ENCODE measurements at regions not wholly inside any gene's neighbourhood (a gene's known extent, or its start where the extent isn't known, plus 50 kb on each side); places are given as distances from the start of the nearest gene placed in this dataset.

- no peak overlapping the region for H3K27ac ChIP-seq (ENCODE audit: low read depth in 2 of 2, low read length in 1 of 2)
- no peaks in the 10 kb centered on the region for H3K79me2 ChIP-seq (ENCODE audit: insufficient read depth)
- ChIA-PET CTCF (interaction anchor here (1.1 to 1.2 kb wide), 2 partner anchors 10 to 13 kb away, joined by 3 read pairs; no protein-coding TSS in a partner anchor), POLR2A (no interaction called here)
- 48% methylated on average over 3 of the region's 3 CpGs for WGBS (ENCODE audit: low lambda C conversion rate)
- H4K20me1 ChIP-seq (ENCODE audit: insufficient read depth) = no peaks in the 10 kb centered on the region
- no peak overlapping the region for H2AFZ ChIP-seq (ENCODE audit: low read depth)
- H3K36me3 ChIP-seq (replicated peaks in 1 of 2; ENCODE audit: control insufficient read depth in 1 of 2, insufficient read depth in 2 of 2, low read length in 1 of 2) = no peaks in the 10 kb centered on the region
- no peak for DNase-seq
- TF ChIP-seq CHD2 (IDR thresholded peaks at IDR 0.05; ENCODE audit: low read length, partially characterized antibody) (no peak), SIN3A (IDR thresholded peaks at IDR 0.05; ENCODE audit: borderline replicate concordance, low read depth, low read length) (no peak), REST (IDR thresholded peaks at IDR 0.05; ENCODE audit: low read depth, low read length) (no peak), MAX (IDR thresholded peaks at IDR 0.05; ENCODE audit: low read depth) (no peak), PBX3 (IDR thresholded peaks at IDR 0.05) (no peak), SMC3 (IDR thresholded peaks at IDR 0.05; ENCODE audit: low read depth, low read length) (no peak), FOSL2 (IDR thresholded peaks at IDR 0.05; ENCODE audit: borderline replicate concordance, low read depth) (no peak), FOXJ3 (CRISPR knock-in tag; IDR thresholded peaks at IDR 0.05) (no peak), TCF12 (IDR thresholded peaks at IDR 0.05) (no peak), ZBTB33 (IDR thresholded peaks at IDR 0.05; ENCODE audit: borderline replicate concordance, low read depth) (no peak), RXRA (IDR thresholded peaks at IDR 0.05; ENCODE audit: borderline replicate concordance, low read depth) (no peak), FOXM1 (IDR thresholded peaks at IDR 0.05; ENCODE audit: low read depth) (no peak), GATA2 (CRISPR knock-in tag; IDR thresholded peaks at IDR 0.05) (no peak), USF2 (IDR thresholded peaks at IDR 0.05; ENCODE audit: borderline replicate concordance, low read depth, low read length) (no peak)
- H3F3A ChIP-seq (replicated peaks; ENCODE audit: insufficient read depth) = no peaks in the 10 kb centered on the region
- no peak overlapping the region for H3K4me2 ChIP-seq
- H3K4me3 ChIP-seq (ENCODE audit: low read depth in 2 of 2, low read length in 1 of 2) = no peak overlapping the region
- no peak overlapping the region for H3K9ac ChIP-seq
- no peaks in the 10 kb centered on the region for H3K9me3 ChIP-seq
- H3K9me2 ChIP-seq = no peaks in the 10 kb centered on the region
- no peaks in the 10 kb centered on the region for H3K4me1 ChIP-seq (ENCODE audit: control insufficient read depth in 1 of 2, insufficient read depth in 2 of 2, low read depth in 1 of 2, low read length in 1 of 2)
- H3K27me3 ChIP-seq (ENCODE audit: insufficient read depth) = no peaks in the 10 kb centered on the region
These were observed 76.9 kb upstream of the OLFM1 start for GRCh38 chr9:135010586-135010860.
